LNCAP (cell line): ENCODE measurements at regions not wholly inside any gene's neighbourhood (a gene's known extent, or its start where the extent isn't known, plus 50 kb on each side); places are given as distances from the start of the nearest gene placed in this dataset.
A peak's percentile ranks its signal among the peaks of the same experiment; 100 is the strongest.

Experiments
- TF ChIP-seq, protein P1 (sequence below): fragments of 450-650 bp; IDR thresholded peaks from 2 replicates; pipeline ENCODE4 v1.5.1; 2017; ENCODE audit warnings: mild to moderate bottlenecking

GRCh38 chr1:79519084-79519760 lies 512.7 kb upstream of the ADGRL4 start:
- TF ChIP-seq, protein P1, sequence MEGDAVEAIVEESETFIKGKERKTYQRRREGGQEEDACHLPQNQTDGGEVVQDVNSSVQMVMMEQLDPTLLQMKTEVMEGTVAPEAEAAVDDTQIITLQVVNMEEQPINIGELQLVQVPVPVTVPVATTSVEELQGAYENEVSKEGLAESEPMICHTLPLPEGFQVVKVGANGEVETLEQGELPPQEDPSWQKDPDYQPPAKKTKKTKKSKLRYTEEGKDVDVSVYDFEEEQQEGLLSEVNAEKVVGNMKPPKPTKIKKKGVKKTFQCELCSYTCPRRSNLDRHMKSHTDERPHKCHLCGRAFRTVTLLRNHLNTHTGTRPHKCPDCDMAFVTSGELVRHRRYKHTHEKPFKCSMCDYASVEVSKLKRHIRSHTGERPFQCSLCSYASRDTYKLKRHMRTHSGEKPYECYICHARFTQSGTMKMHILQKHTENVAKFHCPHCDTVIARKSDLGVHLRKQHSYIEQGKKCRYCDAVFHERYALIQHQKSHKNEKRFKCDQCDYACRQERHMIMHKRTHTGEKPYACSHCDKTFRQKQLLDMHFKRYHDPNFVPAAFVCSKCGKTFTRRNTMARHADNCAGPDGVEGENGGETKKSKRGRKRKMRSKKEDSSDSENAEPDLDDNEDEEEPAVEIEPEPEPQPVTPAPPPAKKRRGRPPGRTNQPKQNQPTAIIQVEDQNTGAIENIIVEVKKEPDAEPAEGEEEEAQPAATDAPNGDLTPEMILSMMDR = no peak

DNA sequence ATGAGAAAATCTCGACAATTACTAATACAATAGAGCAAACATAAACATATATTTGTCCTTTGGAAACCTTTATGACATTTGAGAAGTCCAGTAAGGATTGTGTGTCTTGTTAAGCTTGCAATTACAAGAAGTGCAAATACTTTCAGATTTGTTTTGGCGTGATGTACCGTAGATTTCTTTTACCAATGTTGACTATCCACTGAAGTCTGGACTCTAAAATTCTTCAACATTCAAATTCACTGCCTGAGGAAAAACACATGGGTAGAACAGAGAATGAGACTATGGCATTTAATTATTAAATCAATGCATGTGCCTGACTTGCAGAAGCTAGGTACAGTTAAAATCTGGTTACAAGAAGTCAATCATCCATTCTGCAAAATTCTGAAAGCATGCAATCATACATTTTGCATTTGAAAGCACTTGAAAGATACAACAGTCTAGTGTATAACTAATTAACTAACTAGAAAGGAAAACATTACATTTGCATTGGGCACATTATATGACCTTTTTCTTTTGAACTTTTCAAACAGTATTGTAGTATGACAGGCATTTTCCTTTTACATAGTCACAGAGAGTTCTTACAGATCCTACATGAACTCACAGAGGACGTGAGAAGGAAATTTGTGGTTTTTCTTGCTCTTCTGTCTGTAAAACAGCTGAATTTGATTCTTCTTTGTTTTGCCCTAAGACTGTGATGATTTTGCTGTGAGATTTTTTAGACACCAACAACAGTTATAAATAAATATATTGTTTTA lies 511.1 kb upstream of the ADGRL4 start:
- TF ChIP-seq, protein P1 = no peak

- TF ChIP-seq, protein P1 = no peak
Measured at GRCh38 chr1:79507770-79508169, 501.2 kb upstream of the ADGRL4 start.

GRCh38 chr1:79501153-79501552 lies 494.6 kb upstream of the ADGRL4 start:
- TF ChIP-seq, protein P1 = no peak

- TF ChIP-seq, protein P1 = no peak
Measured at GRCh38 chr1:79499541-79499940, 493.0 kb upstream of the ADGRL4 start.

GRCh38 chr1:79497193-79497773 lies 490.8 kb upstream of the ADGRL4 start:
- TF ChIP-seq, protein P1 = peak; percentile 96

GRCh38 chr1:79496129-79496528 lies 489.6 kb upstream of the ADGRL4 start:
- TF ChIP-seq, protein P1 = no peak
